ENCODE measurements at regions not wholly inside any gene's neighbourhood (a gene's known extent, or its start where the extent isn't known, plus 50 kb on each side); places are given as distances from the start of the nearest gene placed in this dataset.

GRCh38 chr7:84669177-84669732 lies 474.7 kb upstream of the SEMA3A start:
- no peak for DNase-seq

GRCh38 chr7:84668116-84668515 lies 473.5 kb upstream of the SEMA3A start:
- DNase-seq: no peak

- peak; percentile 6 for DNase-seq
These were observed 472.1 kb upstream of the SEMA3A start for GRCh38 chr7:84666651-84667050.

DNA sequence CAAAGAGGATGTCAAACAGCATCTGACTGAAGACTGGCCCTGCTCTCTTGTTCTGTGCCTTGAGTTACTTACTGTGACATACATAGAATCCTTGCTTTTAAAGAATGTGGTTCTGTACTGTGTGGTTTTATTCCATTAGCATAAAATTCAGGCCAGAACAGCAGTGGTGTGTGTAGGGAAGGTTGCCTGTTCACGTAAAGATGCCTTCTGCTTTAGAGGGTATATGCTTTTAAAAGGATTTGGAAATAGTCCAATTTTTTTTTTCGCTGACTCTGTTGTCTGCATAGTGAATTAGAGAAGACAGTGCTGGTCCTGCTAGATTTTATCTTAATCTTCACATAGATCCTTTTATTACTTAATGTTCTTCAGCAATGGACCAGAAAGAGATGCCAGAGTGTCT lies 470.8 kb upstream of the SEMA3A start:
- DNase-seq: no peak

DNA sequence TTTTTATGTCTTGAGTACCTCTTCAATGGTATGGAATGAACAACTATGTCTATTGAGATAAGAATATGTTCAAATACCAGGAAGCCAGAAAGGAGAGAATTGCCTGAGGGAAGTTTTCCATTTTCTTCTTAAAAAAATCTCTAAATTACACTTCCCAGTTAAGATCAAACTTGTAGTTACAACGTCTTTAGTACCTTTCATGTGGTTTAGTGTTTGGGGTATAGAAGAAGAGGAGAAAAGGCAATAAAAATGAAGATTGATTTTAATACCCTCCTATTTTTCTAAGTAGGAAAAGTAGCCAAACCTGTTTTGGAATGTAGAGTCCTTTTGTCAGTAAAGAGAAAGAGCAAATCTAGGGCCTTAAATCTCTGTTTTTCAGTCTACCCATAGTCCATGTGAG lies 470.0 kb upstream of the SEMA3A start:
- no peak for DNase-seq

- no peak for DNase-seq
These were observed 468.6 kb upstream of the SEMA3A start for GRCh38 chr7:84663224-84663623.

DNA sequence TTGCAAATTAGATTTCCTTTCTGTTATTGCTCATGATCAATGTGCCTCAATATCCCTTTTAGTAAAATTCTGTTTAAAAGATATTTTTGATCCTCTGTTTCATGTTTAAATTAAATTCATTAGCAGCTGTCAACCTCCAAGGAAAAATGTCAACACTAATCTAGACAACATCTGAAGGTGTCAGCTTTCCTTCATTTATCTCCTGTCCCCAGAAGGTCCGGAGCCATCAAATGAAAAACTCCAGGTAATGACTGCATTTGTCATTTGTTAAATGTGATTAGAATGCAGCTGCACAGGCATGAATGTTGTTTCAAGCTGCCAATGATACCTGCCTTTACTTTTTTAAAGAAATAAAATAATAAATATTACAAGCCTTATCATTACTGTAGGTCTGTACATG lies 463.7 kb upstream of the SEMA3A start:
- DNase-seq: no peak

GRCh38 chr7:84654273-84654672 lies 459.7 kb upstream of the SEMA3A start:
- no peak for DNase-seq

GRCh38 chr7:84651876-84652275 lies 457.3 kb upstream of the SEMA3A start:
- DNase-seq: no peak

GRCh38 chr7:84647797-84648757 lies 453.5 kb upstream of the SEMA3A start:
- no peak for DNase-seq

GRCh38 chr7:84642611-84643010 lies 448.0 kb upstream of the SEMA3A start:
- DNase-seq: no peak

GRCh38 chr7:84640637-84641036 lies 446.0 kb upstream of the SEMA3A start:
- DNase-seq: no peak

DNA sequence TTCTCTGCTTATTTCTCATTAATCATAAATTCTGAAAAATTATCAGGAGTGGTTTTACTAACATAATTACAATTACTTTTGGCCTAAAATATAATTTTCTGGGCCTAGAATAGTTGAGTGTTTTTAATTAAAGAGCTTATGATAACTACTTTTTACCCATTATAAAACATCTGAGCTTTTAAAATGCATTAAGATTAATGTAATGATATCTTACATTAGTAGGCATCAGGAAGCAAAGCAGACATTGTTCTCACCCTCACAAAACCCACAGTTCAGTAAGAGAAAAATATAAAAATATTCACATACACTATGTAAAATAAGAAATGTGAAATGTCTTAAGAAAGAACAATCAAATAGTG lies 443.7 kb upstream of the SEMA3A start:
- no peak for DNase-seq

- no peak for DNase-seq
These were observed 443.2 kb upstream of the SEMA3A start for GRCh38 chr7:84637568-84638338.

DNA sequence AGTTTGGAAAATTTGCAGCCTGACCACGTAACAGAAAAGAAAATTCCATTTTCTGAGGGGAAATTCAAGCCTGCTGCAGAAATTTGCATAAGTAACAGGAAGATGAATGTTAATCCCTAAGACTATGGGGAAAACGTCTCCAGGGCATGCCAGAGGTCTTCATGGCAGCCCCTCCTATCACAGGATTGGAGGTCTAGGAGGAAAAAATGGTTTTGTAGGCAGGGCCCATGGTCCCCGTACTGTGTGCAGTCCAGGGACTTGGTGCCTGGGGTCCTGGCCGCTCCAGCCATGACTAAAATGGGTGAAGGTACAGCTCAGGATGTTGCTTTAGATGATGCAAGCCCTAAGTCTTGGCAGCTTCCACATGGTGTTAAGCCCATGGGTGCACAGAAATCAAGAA lies 437.3 kb upstream of the SEMA3A start:
- no peak for DNase-seq

- no peak for DNase-seq
These were observed 435.2 kb upstream of the SEMA3A start for GRCh38 chr7:84629640-84630318.

DNA sequence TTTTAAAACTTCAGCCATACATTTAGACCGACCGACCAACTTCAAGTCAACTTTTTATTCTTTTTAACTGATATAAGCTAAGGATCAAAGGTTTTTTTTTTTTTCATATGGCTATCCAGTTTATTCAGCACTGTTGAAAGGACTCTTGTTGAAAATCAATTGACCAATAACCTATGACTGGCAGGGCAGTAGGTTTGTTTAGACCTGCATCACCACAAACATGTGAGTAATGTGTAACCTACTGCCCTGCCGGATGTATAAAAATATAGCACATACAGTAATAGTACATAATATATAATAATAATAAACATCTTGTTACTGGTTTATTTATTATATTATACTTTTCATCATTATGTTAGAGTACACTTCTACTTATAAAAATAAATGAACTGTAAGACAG lies 434.6 kb upstream of the SEMA3A start:
- DNase-seq: no peak

DNA sequence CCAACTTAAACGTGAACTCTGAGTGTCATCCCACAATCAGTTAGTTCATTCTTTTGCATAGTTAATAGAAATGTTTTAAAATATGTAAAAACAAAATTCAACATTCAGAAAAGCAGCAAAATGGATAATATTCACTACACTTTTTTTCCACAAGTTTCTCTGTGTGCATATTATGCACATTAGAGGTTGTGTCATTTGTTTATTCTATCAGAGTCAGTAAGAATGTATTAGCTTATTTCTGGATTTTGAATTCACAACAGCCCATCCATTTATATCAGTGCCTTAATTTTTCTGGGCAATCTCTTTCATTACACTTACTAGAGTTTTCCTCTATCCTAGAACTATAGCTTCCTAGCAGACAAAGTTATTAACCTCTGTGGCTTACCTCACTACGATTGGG lies 432.7 kb upstream of the SEMA3A start:
- no peak for DNase-seq

- no peak for DNase-seq
These were observed 430.3 kb upstream of the SEMA3A start for GRCh38 chr7:84624927-84625326.

DNA sequence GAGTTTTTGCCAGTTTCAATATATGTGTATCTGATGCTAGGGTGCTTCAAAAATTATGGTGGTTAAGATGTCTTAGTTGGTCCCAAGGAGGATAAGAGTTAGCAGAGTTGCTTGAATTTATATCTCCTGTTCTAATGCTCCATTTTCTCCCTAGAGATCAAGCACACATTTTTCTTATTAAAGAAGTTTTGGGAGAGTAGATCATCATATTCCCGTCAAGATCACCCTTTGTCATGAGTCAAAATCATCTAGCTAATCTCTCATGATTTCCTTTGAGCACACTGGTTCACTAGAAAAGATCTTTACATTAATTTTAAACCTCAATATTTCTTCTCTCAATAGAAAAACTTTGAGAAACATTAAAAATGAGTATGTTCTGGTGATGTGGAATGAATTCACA lies 429.9 kb upstream of the SEMA3A start:
- no peak for DNase-seq

GRCh38 chr7:84617265-84618030 lies 422.9 kb upstream of the SEMA3A start:
- no peak for DNase-seq

DNA sequence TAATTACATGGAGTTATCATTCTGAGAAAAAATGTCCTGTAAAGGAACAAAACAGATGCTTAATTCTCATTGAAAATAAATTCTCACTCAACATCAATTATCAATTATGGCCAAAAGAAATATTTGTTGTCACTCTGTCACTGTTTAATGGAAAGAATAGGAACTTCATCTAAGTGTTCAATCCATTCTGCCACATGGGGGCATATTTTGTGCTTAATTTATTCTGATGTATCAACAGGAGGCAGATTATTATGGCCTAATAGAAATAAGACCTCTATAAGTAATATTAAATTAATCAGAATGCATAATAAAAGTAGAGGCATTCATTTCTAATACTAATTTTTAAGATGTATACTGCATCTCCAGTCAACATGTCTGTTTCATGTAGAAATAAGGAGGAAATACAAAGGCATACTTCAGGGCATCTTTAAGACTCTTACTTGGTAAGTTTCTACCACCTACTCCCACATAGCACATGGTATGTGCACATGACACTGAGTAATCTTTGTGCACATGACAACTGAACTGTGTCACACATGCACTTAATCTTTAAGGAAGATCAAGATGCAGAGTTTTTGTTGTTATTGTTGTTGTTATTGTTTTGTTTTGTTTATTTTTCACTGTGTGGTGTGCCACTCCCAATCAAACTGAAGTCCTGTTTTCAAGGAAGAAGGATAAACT lies 420.4 kb upstream of the SEMA3A start:
- no peak for DNase-seq
